ENCODE measurements at regions not wholly inside any gene's neighbourhood (a gene's known extent, or its start where the extent isn't known, plus 50 kb on each side); places are given as distances from the start of the nearest gene placed in this dataset.
A peak's percentile ranks its signal among the peaks of the same experiment; 100 is the strongest.

- no CpG with 5 or more reads among the region's 3 CpGs for WGBS (ENCODE audit: insufficient coverage)
- H3K36me3 ChIP-seq (ENCODE audit: control insufficient read depth, insufficient read depth, low read length): no peaks in the 10 kb centered on the region
- no peaks in the 10 kb centered on the region for H3K27me3 ChIP-seq (ENCODE audit: control insufficient read depth, insufficient read depth, low read length)
- DNase-seq (ENCODE audit: low read depth in 4 of 6, low spot score in 6 of 6): no peak
- peak overlapping the region; percentile 29 for H3K27ac ChIP-seq (ENCODE audit: low read depth, low read length)
- no peak overlapping the region for H3K4me3 ChIP-seq (ENCODE audit: low read depth, low read length)
- H3K9me3 ChIP-seq (ENCODE audit: control insufficient read depth, insufficient read depth, low read length): peaks cover 2% of the 10 kb centered on the region
- no peaks in the 10 kb centered on the region for H3K4me1 ChIP-seq (ENCODE audit: control insufficient read depth, insufficient read depth, low read length)
Observed at GRCh38 chr13:34162544-34162933, 344.6 kb downstream of the RFC3 start.

- Histone ChIP-seq H3K27me3 (ENCODE audit: control insufficient read depth, insufficient read depth, low read length) (no peaks in the 10 kb centered on the region), H3K27ac (ENCODE audit: low read depth, low read length) (no peak overlapping the region), H3K36me3 (ENCODE audit: control insufficient read depth, insufficient read depth, low read length) (no peaks in the 10 kb centered on the region), H3K9me3 (ENCODE audit: control insufficient read depth, insufficient read depth, low read length) (peaks cover 2% of the 10 kb centered on the region), H3K4me1 (ENCODE audit: control insufficient read depth, insufficient read depth, low read length) (no peaks in the 10 kb centered on the region), H3K4me3 (ENCODE audit: low read depth, low read length) (no peak overlapping the region)
- WGBS (ENCODE audit: insufficient coverage): 53% methylated on average over 3 of the region's 6 CpGs
- DNase-seq (ENCODE audit: low read depth in 4 of 6, low spot score in 6 of 6): peak in 1 of 6 donors; percentile 58
Observed at GRCh38 chr13:34164582-34164981, 346.6 kb downstream of the RFC3 start.

- Histone ChIP-seq H3K9me3 (ENCODE audit: control insufficient read depth, insufficient read depth, low read length) (peaks cover 2% of the 10 kb centered on the region), H3K4me3 (ENCODE audit: low read depth, low read length) (no peak overlapping the region), H3K27ac (ENCODE audit: low read depth, low read length) (no peak overlapping the region), H3K27me3 (ENCODE audit: control insufficient read depth, insufficient read depth, low read length) (no peaks in the 10 kb centered on the region), H3K36me3 (ENCODE audit: control insufficient read depth, insufficient read depth, low read length) (no peaks in the 10 kb centered on the region), H3K4me1 (ENCODE audit: control insufficient read depth, insufficient read depth, low read length) (no peaks in the 10 kb centered on the region)
- WGBS (ENCODE audit: insufficient coverage): 100% methylated on average over 2 of the region's 7 CpGs
- DNase-seq (ENCODE audit: low read depth in 4 of 6, low spot score in 6 of 6): no peak
Observed at GRCh38 chr13:34165158-34165557, 347.2 kb downstream of the RFC3 start.

- Histone ChIP-seq H3K27ac (ENCODE audit: low read depth, low read length) (no peak overlapping the region), H3K9me3 (ENCODE audit: control insufficient read depth, insufficient read depth, low read length) (peaks cover 2% of the 10 kb centered on the region), H3K4me3 (ENCODE audit: low read depth, low read length) (no peak overlapping the region), H3K36me3 (ENCODE audit: control insufficient read depth, insufficient read depth, low read length) (no peaks in the 10 kb centered on the region), H3K27me3 (ENCODE audit: control insufficient read depth, insufficient read depth, low read length) (no peaks in the 10 kb centered on the region), H3K4me1 (ENCODE audit: control insufficient read depth, insufficient read depth, low read length) (no peaks in the 10 kb centered on the region)
- DNase-seq (ENCODE audit: low read depth in 4 of 6, low spot score in 6 of 6): no peak
- WGBS (ENCODE audit: insufficient coverage): 100% methylated on average over 2 of the region's 2 CpGs
Observed at GRCh38 chr13:34166406-34166805, 348.5 kb downstream of the RFC3 start.

- DNase-seq (ENCODE audit: low read depth in 4 of 6, low spot score in 6 of 6): peak in 1 of 6 donors; percentile 68
- Histone ChIP-seq H3K36me3 (ENCODE audit: control insufficient read depth, insufficient read depth, low read length) (no peaks in the 10 kb centered on the region), H3K27me3 (ENCODE audit: control insufficient read depth, insufficient read depth, low read length) (no peaks in the 10 kb centered on the region), H3K9me3 (ENCODE audit: control insufficient read depth, insufficient read depth, low read length) (peaks cover 2% of the 10 kb centered on the region), H3K4me3 (ENCODE audit: low read depth, low read length) (no peak overlapping the region), H3K4me1 (ENCODE audit: control insufficient read depth, insufficient read depth, low read length) (no peaks in the 10 kb centered on the region), H3K27ac (ENCODE audit: low read depth, low read length) (no peak overlapping the region)
- WGBS (ENCODE audit: insufficient coverage): no CpG with 5 or more reads among the region's 2 CpGs
Observed at GRCh38 chr13:34167347-34167746, 349.4 kb downstream of the RFC3 start.

GRCh38 chr13:34172048-34172447 is 354.1 kb downstream of the RFC3 start:
- DNase-seq (ENCODE audit: low read depth in 4 of 6, low spot score in 6 of 6): no peak

GRCh38 chr13:34174671-34175145 is 356.8 kb downstream of the RFC3 start:
- Histone ChIP-seq H3K36me3 (ENCODE audit: control insufficient read depth, insufficient read depth, low read length) (no peaks in the 10 kb centered on the region), H3K9me3 (ENCODE audit: control insufficient read depth, insufficient read depth, low read length) (no peaks in the 10 kb centered on the region), H3K4me1 (ENCODE audit: control insufficient read depth, insufficient read depth, low read length) (no peaks in the 10 kb centered on the region), H3K27me3 (ENCODE audit: control insufficient read depth, insufficient read depth, low read length) (no peaks in the 10 kb centered on the region), H3K4me3 (ENCODE audit: low read depth, low read length) (no peak overlapping the region), H3K27ac (ENCODE audit: low read depth, low read length) (no peak overlapping the region)
- WGBS (ENCODE audit: insufficient coverage): no CpG with 5 or more reads among the region's 2 CpGs
- no peak for DNase-seq (ENCODE audit: low read depth in 4 of 6, low spot score in 6 of 6)

More at GRCh38 chr13:34172048-34172447, 354.1 kb downstream of the RFC3 start:
- Histone ChIP-seq H3K27me3 (ENCODE audit: control insufficient read depth, insufficient read depth, low read length) (no peaks in the 10 kb centered on the region), H3K4me3 (ENCODE audit: low read depth, low read length) (no peak overlapping the region), H3K9me3 (ENCODE audit: control insufficient read depth, insufficient read depth, low read length) (no peaks in the 10 kb centered on the region), H3K4me1 (ENCODE audit: control insufficient read depth, insufficient read depth, low read length) (no peaks in the 10 kb centered on the region), H3K27ac (ENCODE audit: low read depth, low read length) (no peak overlapping the region), H3K36me3 (ENCODE audit: control insufficient read depth, insufficient read depth, low read length) (no peaks in the 10 kb centered on the region)

GRCh38 chr13:34175551-34175950 is 357.6 kb downstream of the RFC3 start:
- DNase-seq (ENCODE audit: low read depth in 4 of 6, low spot score in 6 of 6): no peak
- Histone ChIP-seq H3K9me3 (ENCODE audit: control insufficient read depth, insufficient read depth, low read length) (no peaks in the 10 kb centered on the region), H3K27ac (ENCODE audit: low read depth, low read length) (no peak overlapping the region), H3K4me1 (ENCODE audit: control insufficient read depth, insufficient read depth, low read length) (no peaks in the 10 kb centered on the region), H3K36me3 (ENCODE audit: control insufficient read depth, insufficient read depth, low read length) (no peaks in the 10 kb centered on the region), H3K4me3 (ENCODE audit: low read depth, low read length) (no peak overlapping the region), H3K27me3 (ENCODE audit: control insufficient read depth, insufficient read depth, low read length) (no peaks in the 10 kb centered on the region)
- WGBS (ENCODE audit: insufficient coverage): 71% methylated on average over 1 of the region's 2 CpGs

- H3K27ac ChIP-seq (ENCODE audit: low read depth, low read length): no peak overlapping the region
- no peaks in the 10 kb centered on the region for H3K9me3 ChIP-seq (ENCODE audit: control insufficient read depth, insufficient read depth, low read length)
- H3K4me1 ChIP-seq (ENCODE audit: control insufficient read depth, insufficient read depth, low read length): no peaks in the 10 kb centered on the region
- H3K4me3 ChIP-seq (ENCODE audit: low read depth, low read length): no peak overlapping the region
- H3K27me3 ChIP-seq (ENCODE audit: control insufficient read depth, insufficient read depth, low read length): no peaks in the 10 kb centered on the region
- 81% methylated on average over 5 of the region's 5 CpGs for WGBS (ENCODE audit: insufficient coverage)
- no peaks in the 10 kb centered on the region for H3K36me3 ChIP-seq (ENCODE audit: control insufficient read depth, insufficient read depth, low read length)
- no peak for DNase-seq (ENCODE audit: low read depth in 4 of 6, low spot score in 6 of 6)
Observed at GRCh38 chr13:34176633-34177032, 358.7 kb downstream of the RFC3 start.

GRCh38 chr13:34179481-34179880 is 361.5 kb downstream of the RFC3 start:
- H3K4me3 ChIP-seq (ENCODE audit: low read depth, low read length): no peak overlapping the region
- no peaks in the 10 kb centered on the region for H3K36me3 ChIP-seq (ENCODE audit: control insufficient read depth, insufficient read depth, low read length)
- no peak overlapping the region for H3K27ac ChIP-seq (ENCODE audit: low read depth, low read length)
- no CpG with 5 or more reads among the region's 1 CpG for WGBS (ENCODE audit: insufficient coverage)
- H3K9me3 ChIP-seq (ENCODE audit: control insufficient read depth, insufficient read depth, low read length): no peaks in the 10 kb centered on the region
- H3K4me1 ChIP-seq (ENCODE audit: control insufficient read depth, insufficient read depth, low read length): no peaks in the 10 kb centered on the region
- DNase-seq (ENCODE audit: low read depth in 4 of 6, low spot score in 6 of 6): no peak
- H3K27me3 ChIP-seq (ENCODE audit: control insufficient read depth, insufficient read depth, low read length): no peaks in the 10 kb centered on the region

All from spinal cord (tissue), 9 donors.